ENCODE measurements at regions not wholly inside any gene's neighbourhood (a gene's known extent, or its start where the extent isn't known, plus 50 kb on each side); places are given as distances from the start of the nearest gene placed in this dataset.

DNA sequence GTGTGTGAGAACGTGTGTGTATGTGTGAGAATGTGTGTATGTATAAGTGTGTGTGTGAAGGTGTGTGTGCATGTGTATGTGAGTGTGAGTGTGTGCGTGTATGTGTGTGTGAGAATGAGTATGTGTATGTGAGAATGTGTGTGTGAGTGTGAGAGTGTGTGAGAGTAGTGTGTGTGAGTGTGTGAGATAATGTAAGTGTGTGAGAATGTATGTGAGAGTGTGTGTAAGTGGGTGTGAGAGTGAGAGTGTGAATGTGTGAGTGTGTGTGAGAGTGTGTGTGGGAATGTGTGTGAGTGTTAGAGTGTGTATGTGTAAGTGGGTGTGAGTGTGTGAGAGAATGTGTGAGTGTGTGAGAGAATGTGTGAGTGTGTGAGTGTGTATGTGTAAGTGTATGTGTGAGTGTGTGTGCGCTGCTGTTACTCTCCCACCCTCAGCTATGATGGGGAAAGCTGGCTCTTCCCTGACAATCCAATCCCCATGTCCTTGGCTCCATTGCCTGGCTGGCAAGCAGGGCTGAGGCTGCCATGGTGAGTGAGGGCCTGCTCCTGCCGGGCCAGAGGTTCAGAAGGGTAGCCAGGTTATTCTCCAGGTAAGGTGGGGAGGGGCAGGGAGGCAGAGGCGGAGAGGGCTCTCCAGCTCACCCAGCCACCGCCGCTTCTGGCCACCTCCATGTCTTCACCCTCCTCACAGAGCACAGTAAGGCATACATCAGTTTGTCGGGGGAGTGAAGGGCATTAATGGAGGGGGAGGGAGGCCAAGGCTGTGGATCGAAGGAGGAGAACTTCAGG, 72.6 kb upstream of the PCBD1 start (continued):
- TF ChIP-seq HBP1 (CRISPR knock-in tag; IDR thresholded peaks at IDR 0.05) (0 out of 2 replicates have a peak, but pooled peaks have one; percentile 35), BACH1 (tag; IDR thresholded peaks at IDR 0.05) (no peak), OTX1 (CRISPR knock-in tag; IDR thresholded peaks at IDR 0.05) (peak; percentile 68; the same call in 1 of the 2 replicates), ZNF23 (CRISPR knock-in tag; IDR thresholded peaks at IDR 0.05) (no peak), ZNF766 (CRISPR knock-in tag; conservative IDR thresholded peaks at IDR 0.05) (no peak), TAL1 (IDR thresholded peaks at IDR 0.05) (no peak), XRCC4 (IDR thresholded peaks at IDR 0.05; ENCODE audit: extremely low read depth, insufficient read depth, insufficient read length) (no peak), THRB (CRISPR knock-in tag; conservative IDR thresholded peaks at IDR 0.05) (peak; percentile 83; the same call in 1 of the 2 replicates)
- TF ChIP-seq, protein P1, sequence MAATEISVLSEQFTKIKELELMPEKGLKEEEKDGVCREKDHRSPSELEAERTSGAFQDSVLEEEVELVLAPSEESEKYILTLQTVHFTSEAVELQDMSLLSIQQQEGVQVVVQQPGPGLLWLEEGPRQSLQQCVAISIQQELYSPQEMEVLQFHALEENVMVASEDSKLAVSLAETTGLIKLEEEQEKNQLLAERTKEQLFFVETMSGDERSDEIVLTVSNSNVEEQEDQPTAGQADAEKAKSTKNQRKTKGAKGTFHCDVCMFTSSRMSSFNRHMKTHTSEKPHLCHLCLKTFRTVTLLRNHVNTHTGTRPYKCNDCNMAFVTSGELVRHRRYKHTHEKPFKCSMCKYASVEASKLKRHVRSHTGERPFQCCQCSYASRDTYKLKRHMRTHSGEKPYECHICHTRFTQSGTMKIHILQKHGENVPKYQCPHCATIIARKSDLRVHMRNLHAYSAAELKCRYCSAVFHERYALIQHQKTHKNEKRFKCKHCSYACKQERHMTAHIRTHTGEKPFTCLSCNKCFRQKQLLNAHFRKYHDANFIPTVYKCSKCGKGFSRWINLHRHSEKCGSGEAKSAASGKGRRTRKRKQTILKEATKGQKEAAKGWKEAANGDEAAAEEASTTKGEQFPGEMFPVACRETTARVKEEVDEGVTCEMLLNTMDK (IDR thresholded peaks at IDR 0.05; ENCODE audit: borderline replicate concordance, insufficient read depth, low read depth, low read length, poor library complexity, severe bottlenecking), result no peak
- TF ChIP-seq, protein P2, sequence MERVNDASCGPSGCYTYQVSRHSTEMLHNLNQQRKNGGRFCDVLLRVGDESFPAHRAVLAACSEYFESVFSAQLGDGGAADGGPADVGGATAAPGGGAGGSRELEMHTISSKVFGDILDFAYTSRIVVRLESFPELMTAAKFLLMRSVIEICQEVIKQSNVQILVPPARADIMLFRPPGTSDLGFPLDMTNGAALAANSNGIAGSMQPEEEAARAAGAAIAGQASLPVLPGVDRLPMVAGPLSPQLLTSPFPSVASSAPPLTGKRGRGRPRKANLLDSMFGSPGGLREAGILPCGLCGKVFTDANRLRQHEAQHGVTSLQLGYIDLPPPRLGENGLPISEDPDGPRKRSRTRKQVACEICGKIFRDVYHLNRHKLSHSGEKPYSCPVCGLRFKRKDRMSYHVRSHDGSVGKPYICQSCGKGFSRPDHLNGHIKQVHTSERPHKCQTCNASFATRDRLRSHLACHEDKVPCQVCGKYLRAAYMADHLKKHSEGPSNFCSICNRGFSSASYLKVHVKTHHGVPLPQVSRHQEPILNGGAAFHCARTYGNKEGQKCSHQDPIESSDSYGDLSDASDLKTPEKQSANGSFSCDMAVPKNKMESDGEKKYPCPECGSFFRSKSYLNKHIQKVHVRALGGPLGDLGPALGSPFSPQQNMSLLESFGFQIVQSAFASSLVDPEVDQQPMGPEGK (CRISPR knock-in tag; IDR thresholded peaks at IDR 0.05; ENCODE audit: borderline replicate concordance), result no peak

Measured in K562 (cell line).